Pancreas (tissue), 10 donors: ENCODE measurements at regions not wholly inside any gene's neighbourhood (a gene's known extent, or its start where the extent isn't known, plus 50 kb on each side); places are given as distances from the start of the nearest gene placed in this dataset.

Experiments used
- ATAC-seq, 4 donors: fragments of 200-7000 bp; cut with Tn5 transposase; one replicate each; pipeline versions ENCODE4 v1.8.0 to v1.9.1; 2020; ENCODE audit warnings: mild to moderate bottlenecking in 4 of 4, moderate library complexity in 4 of 4
- DNase-seq, 6 donors: peaks; one replicate each; pipeline ENCODE4 v3.0.0-alpha.2; 2020
- FAIRE-seq: peaks from 2 replicates; lab custom pipeline; 2012; peaks lifted over from hg19 to GRCh38; lab: Jason Lieb, UNC
- H3K27ac ChIP-seq, 4 donors: fragments of 200-600 bp; sonication (generic); 1 replicate in 3 of 4; 2 replicates in 1 of 4; pipeline versions ENCODE4 v1.5.0 to v1.8.0; 2020
- H3K27me3 ChIP-seq, 4 donors: fragments of 200-600 bp; one replicate each; pipeline ENCODE4 v1.8.0; 2021
- H3K36me3 ChIP-seq, 3 donors: fragments of 200-600 bp; sonication (generic) in 1 of 3; one replicate each; pipeline versions ENCODE4 v1.5.0 to v1.8.0; 2020 to 2021
- H3K4me1 ChIP-seq, 3 donors: fragments of 200-600 bp; one replicate each; pipeline ENCODE4 v1.8.0; 2021
- H3K4me3 ChIP-seq, 4 donors: fragments of 200-600 bp; sonication (generic) in 2 of 4; one replicate each; pipeline versions ENCODE4 v1.5.0 to v1.8.0; 2020 to 2021
- H3K9me3 ChIP-seq, 4 donors: fragments of 200-600 bp; one replicate each; pipeline ENCODE4 v1.8.0; 2021
- WGBS, 2 donors: extraction: QIAGEN DNeasy Blood & Tissue Kit; methylation state at CpG; one replicate each; pipeline ENCODE4 v1.1.7; 2013; 5-methylcytosine and 5-hydroxymethylcytosine counted together
- intact Hi-C, 3 donors: fragments of 100-400 bp; cut with DNase I; formaldehyde crosslinking; loops; one replicate each; pipeline versions ENCODE4 v1.11.1 to v1.14.2; 2022
- TF ChIP-seq, protein P1 (sequence below), 4 donors: fragments of 200-600 bp; sonication (generic) in 3 of 4; IDR thresholded peaks; one replicate each; pipeline versions ENCODE4 v1.5.0 to v1.8.0; 2021; ENCODE audit warnings: antibody characterized with exemption in 4 of 4
- donor health status: healthy with polysubstance abuse.
- donor health status: DM: no; HTN: no; CAD: no; lungs with moderate emphysema.
- donor health status: DM: no; HTN: no; CAD: no.
- donor health status: control.
- donor health status: control.
- donor health status: Bipolar disorder and iron deficiency.
- donor health status: DM: yes; HTN: yes; CAD: no.
- donor health status: DM: no; HTN: no; CAD: no.
- donor health status: DM: no; HTN: no; CAD: no.
- donor health status: DM: yes; HTN: yes; CAD: no.

DNA sequence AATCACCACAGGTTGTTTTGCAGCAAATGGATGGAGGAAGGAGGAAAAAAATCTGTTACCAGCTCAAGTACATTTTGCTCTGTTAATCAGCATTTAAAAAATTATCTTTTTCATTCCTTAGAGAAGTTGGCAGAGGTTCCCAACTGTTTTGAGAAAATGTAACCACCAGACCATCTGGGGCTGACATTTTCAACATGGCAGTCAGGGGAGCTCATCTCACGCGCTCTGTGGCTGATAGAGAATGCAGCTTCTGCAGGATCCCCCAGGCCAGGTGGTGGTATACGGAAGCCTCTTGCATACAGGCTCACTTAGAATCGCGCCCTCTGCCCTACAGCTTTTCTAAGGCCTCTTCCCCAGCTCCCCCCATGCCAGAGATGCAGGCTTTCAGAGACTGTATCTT lies 68.0 kb upstream of the OPCML start:
- intact Hi-C loops, result no loop called here
- 81% methylated on average over 5 of the region's 5 CpGs for WGBS, 2 donors
- no peak overlapping the region for H3K27ac ChIP-seq
- TF ChIP-seq, protein P1, sequence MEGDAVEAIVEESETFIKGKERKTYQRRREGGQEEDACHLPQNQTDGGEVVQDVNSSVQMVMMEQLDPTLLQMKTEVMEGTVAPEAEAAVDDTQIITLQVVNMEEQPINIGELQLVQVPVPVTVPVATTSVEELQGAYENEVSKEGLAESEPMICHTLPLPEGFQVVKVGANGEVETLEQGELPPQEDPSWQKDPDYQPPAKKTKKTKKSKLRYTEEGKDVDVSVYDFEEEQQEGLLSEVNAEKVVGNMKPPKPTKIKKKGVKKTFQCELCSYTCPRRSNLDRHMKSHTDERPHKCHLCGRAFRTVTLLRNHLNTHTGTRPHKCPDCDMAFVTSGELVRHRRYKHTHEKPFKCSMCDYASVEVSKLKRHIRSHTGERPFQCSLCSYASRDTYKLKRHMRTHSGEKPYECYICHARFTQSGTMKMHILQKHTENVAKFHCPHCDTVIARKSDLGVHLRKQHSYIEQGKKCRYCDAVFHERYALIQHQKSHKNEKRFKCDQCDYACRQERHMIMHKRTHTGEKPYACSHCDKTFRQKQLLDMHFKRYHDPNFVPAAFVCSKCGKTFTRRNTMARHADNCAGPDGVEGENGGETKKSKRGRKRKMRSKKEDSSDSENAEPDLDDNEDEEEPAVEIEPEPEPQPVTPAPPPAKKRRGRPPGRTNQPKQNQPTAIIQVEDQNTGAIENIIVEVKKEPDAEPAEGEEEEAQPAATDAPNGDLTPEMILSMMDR (IDR thresholded peaks at IDR 0.05), result no peak
- FAIRE-seq (no peak), DNase-seq (no peak), ATAC-seq (no peak)
- H3K9me3 ChIP-seq, result no peaks in the 10 kb centered on the region
- no peaks in the 10 kb centered on the region for H3K36me3 ChIP-seq
- no peak overlapping the region for H3K4me3 ChIP-seq
- H3K27me3 ChIP-seq, result no peaks in the 10 kb centered on the region
- no peaks in the 10 kb centered on the region for H3K4me1 ChIP-seq

DNA sequence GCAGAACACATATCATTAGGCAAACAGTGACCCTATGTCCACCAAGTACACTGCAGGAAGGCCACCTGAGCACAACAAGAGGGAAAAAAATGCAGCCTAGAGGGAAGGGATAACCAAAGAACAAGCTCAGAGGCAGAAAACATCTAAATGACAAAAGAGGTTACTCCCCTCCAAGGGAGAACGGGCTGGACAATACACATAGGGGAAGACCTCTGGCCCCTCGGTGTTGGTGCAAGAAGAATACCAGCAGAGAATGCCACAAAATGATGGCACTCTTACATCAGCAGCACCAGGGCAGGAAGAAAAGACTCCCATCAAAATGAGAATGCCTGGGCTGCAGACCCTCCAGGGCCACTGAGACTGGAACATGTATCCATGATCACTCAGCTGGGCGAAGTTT lies 66.6 kb upstream of the OPCML start:
- H3K9me3 ChIP-seq, result no peaks in the 10 kb centered on the region
- TF ChIP-seq, protein P1 (IDR thresholded peaks at IDR 0.05), result no peak

DNA sequence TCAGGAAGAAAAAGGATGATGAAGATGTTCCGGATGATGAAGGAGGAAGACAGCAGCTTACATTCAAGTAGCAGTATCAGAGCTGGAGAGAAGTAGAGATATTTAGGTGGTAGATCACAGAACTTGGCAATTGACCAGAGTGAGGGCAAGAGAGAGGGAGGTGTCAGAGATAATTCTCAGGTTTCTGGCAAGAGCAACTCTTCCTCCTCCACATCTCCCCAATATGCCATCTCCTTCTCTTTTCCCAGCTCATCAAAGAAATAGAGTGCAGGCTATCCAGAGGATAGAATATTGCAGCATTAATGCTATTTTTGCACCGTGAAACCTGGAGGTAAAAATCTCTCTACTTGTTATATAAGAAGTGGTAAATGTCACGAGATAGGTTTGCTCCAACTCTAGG lies 64.9 kb upstream of the OPCML start:
- no peaks in the 10 kb centered on the region for H3K27me3 ChIP-seq
- ATAC-seq (no peak), DNase-seq (no peak), FAIRE-seq (no peak)
- 55 to 68% methylated on average over 3 of the region's 3 CpGs for WGBS, 2 donors
- H3K9me3 ChIP-seq, result no peaks in the 10 kb centered on the region
- intact Hi-C loops, result no loop called here
- H3K4me1 ChIP-seq, result no peaks in the 10 kb centered on the region
- H3K4me3 ChIP-seq, result no peak overlapping the region
- H3K36me3 ChIP-seq, result no peaks in the 10 kb centered on the region
- H3K27ac ChIP-seq, result no peak overlapping the region
- TF ChIP-seq, protein P1 (IDR thresholded peaks at IDR 0.05), result no peak

More for the DNA sequence above, 66.6 kb upstream of the OPCML start:
- DNase-seq (no peak), ATAC-seq (no peak), FAIRE-seq (no peak)
- 50 to 62% methylated on average over 3 of the region's 3 CpGs for WGBS, 2 donors
- Histone ChIP-seq H3K4me3 (no peak overlapping the region), H3K27ac (no peak overlapping the region), H3K27me3 (no peaks in the 10 kb centered on the region), H3K36me3 (no peaks in the 10 kb centered on the region), H3K4me1 (no peaks in the 10 kb centered on the region)
- intact Hi-C loops, result no loop called here

DNA sequence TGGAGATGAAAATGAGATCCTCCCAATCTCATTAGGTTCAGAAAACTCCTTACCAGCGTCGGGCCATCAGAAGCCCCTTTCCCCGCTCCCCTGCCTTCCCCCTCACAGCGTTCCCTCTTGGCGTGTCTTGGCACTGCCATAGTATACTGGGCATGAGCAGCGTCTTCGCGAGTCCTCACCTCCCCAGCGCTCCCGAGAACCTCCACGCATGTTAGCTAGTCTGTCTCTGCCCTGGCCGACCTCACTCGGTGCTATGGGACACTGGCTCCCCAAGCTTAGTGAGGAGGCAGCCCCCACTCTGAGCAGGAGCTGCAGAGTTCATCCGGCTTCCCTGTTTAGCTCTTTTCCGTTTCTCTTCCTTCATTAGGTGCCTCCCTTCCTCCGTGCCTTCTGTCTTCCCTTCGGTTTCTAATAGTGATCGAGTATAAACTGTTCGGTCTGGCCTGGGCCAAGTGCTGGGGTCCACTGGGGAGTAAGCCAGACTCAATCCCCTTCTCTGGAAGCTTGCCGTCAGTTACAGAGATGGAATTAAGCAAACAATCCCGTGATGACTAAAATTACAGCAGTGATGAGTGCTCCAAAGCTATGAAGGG lies 63.8 kb upstream of the OPCML start:
- 71 to 78% methylated on average over 21 of the region's 21 CpGs for WGBS, 2 donors
- ATAC-seq, result no peak
- intact Hi-C loops, result no loop called here
- no peak for DNase-seq
- no peak overlapping the region for H3K4me3 ChIP-seq
- FAIRE-seq, result no peak
- H3K27me3 ChIP-seq, result no peaks in the 10 kb centered on the region
- no peaks in the 10 kb centered on the region for H3K4me1 ChIP-seq
- TF ChIP-seq, protein P1 (IDR thresholded peaks at IDR 0.05), result no peak
- no peaks in the 10 kb centered on the region for H3K36me3 ChIP-seq
- no peaks in the 10 kb centered on the region for H3K9me3 ChIP-seq
- no peak overlapping the region for H3K27ac ChIP-seq

DNA sequence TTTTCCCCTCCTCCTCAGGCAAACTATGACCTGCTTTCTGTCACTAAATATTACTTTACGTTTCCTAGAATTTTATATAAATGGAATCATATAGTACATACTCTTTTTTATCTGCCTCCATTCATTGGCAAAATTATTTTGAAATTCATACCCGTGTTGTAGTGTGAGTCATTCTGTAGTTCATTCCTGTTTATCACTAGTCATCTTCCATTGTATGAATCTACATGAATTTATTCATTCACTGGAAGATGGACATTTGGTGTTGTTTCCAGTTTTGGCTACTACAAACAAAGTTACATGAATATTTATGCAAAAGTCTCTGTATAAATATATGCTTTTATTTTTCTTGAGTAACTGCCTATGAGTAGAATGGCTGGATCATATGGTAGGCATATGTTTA lies 60.7 kb upstream of the OPCML start:
- FAIRE-seq, result no peak
- H3K36me3 ChIP-seq, result no peaks in the 10 kb centered on the region
- TF ChIP-seq, protein P1 (IDR thresholded peaks at IDR 0.05), result no peak
- 48 to 56% methylated on average over 2 of the region's 2 CpGs for WGBS, 2 donors
- no peaks in the 10 kb centered on the region for H3K4me1 ChIP-seq
- H3K9me3 ChIP-seq, result no peaks in the 10 kb centered on the region
- H3K27me3 ChIP-seq, result no peaks in the 10 kb centered on the region
- intact Hi-C loops, result no loop called here
- ATAC-seq, result no peak
- no peak for DNase-seq
- no peak overlapping the region for H3K27ac ChIP-seq
- H3K4me3 ChIP-seq, result no peak overlapping the region
